Superior temporal gyrus (tissue), 1 donor: ENCODE measurements at regions not wholly inside any gene's neighbourhood (a gene's known extent, or its start where the extent isn't known, plus 50 kb on each side); places are given as distances from the start of the nearest gene placed in this dataset.
"Not testable (repeated sequence)": the region's sequence is repeated elsewhere in the genome, so short reads cannot be mapped to it uniquely, and the experiment has no call there.

Experiments used
- DNase-seq: peaks from one replicate; pipeline ENCODE4 v3.0.0-alpha.2; 2016; ENCODE audit errors: extremely low spot score

GRCh38 chr16:58831386-58831785, 97.3 kb upstream of the GOT2 start:
- DNase-seq: no peak

- DNase-seq: no peak
These were observed 94.9 kb upstream of the GOT2 start for GRCh38 chr16:58828901-58829545.

- no peak for DNase-seq
These were observed 90.1 kb upstream of the GOT2 start for GRCh38 chr16:58824201-58824600.

- DNase-seq: no peak
These were observed 87.8 kb upstream of the GOT2 start for GRCh38 chr16:58821886-58822285.

GRCh38 chr16:58820411-58820810, 86.3 kb upstream of the GOT2 start:
- no peak for DNase-seq

GRCh38 chr16:58815181-58815888, 81.2 kb upstream of the GOT2 start:
- no peak for DNase-seq

- peak; percentile 79 for DNase-seq
These were observed 80.3 kb upstream of the GOT2 start for GRCh38 chr16:58814348-58814801.

GRCh38 chr16:58809213-58809612, 75.1 kb upstream of the GOT2 start:
- no peak for DNase-seq

GRCh38 chr16:58807276-58807675, 73.2 kb upstream of the GOT2 start:
- DNase-seq: no peak

- DNase-seq: no peak
These were observed 67.7 kb upstream of the GOT2 start for GRCh38 chr16:58801838-58802237.

GRCh38 chr16:58797137-58797801, 63.2 kb upstream of the GOT2 start:
- DNase-seq: no peak

GRCh38 chr16:58793366-58793765, 59.2 kb upstream of the GOT2 start:
- no peak for DNase-seq

GRCh38 chr16:58792188-58792587, 58.1 kb upstream of the GOT2 start:
- no peak for DNase-seq

GRCh38 chr16:58790816-58791557, 56.9 kb upstream of the GOT2 start:
- not testable (repeated sequence) for DNase-seq

GRCh38 chr16:58789351-58789750, 55.2 kb upstream of the GOT2 start:
- DNase-seq: no peak
